GM19035 (cell line): ENCODE measurements at regions not wholly inside any gene's neighbourhood (a gene's known extent, or its start where the extent isn't known, plus 50 kb on each side); places are given as distances from the start of the nearest gene placed in this dataset.

Experiments used
- ATAC-seq: cut with Tn5 transposase; IDR thresholded peaks from one replicate; pipeline ENCODE4 v1.9.1; 2021; ENCODE audit not compliant: unreplicated experiment

- no peak for ATAC-seq
Observed at GRCh38 chr2:36060133-36060532, 295.4 kb upstream of the CRIM1 start.

- peak; percentile 100 for ATAC-seq
Observed at GRCh38 chr2:36059691-36060090, 295.9 kb upstream of the CRIM1 start.

- no peak for ATAC-seq
Observed at GRCh38 chr2:36058953-36059352, 296.6 kb upstream of the CRIM1 start.

GRCh38 chr2:36058076-36058475 is 297.5 kb upstream of the CRIM1 start:
- ATAC-seq, result no peak

- no peak for ATAC-seq
Observed at GRCh38 chr2:36052819-36053218, 302.8 kb upstream of the CRIM1 start.

GRCh38 chr2:36044411-36044810 is 311.2 kb upstream of the CRIM1 start:
- ATAC-seq, result no peak

- no peak for ATAC-seq
Observed at GRCh38 chr2:36035137-36035536, 320.4 kb upstream of the CRIM1 start.

- no peak for ATAC-seq
Observed at GRCh38 chr2:36032046-36032445, 323.5 kb upstream of the CRIM1 start.

GRCh38 chr2:36031471-36031870 is 324.1 kb upstream of the CRIM1 start:
- ATAC-seq, result no peak

GRCh38 chr2:36027616-36028015 is 328.0 kb upstream of the CRIM1 start:
- no peak for ATAC-seq

GRCh38 chr2:36013064-36013463 is 342.5 kb upstream of the CRIM1 start:
- no peak for ATAC-seq

GRCh38 chr2:36006444-36006843 is 349.1 kb upstream of the CRIM1 start:
- no peak for ATAC-seq

- no peak for ATAC-seq
Observed at GRCh38 chr2:36002941-36003340, 352.6 kb upstream of the CRIM1 start.

GRCh38 chr2:35997488-35997887 is 358.1 kb upstream of the CRIM1 start:
- no peak for ATAC-seq

GRCh38 chr2:35989503-35989902 is 366.1 kb upstream of the CRIM1 start:
- no peak for ATAC-seq

GRCh38 chr2:35989040-35989439 is 366.5 kb upstream of the CRIM1 start:
- no peak for ATAC-seq

- ATAC-seq, result no peak
Observed at GRCh38 chr2:35986871-35987270, 368.7 kb upstream of the CRIM1 start.

- ATAC-seq, result peak; percentile 96
Observed at GRCh38 chr2:35978218-35978617, 377.4 kb upstream of the CRIM1 start.

- ATAC-seq, result no peak
Observed at GRCh38 chr2:35976611-35977010, 379.0 kb upstream of the CRIM1 start.

GRCh38 chr2:35973737-35974132 is 381.8 kb upstream of the CRIM1 start:
- ATAC-seq, result no peak

- peak; percentile 81 for ATAC-seq
Observed at GRCh38 chr2:35973132-35973736, 382.3 kb upstream of the CRIM1 start.

GRCh38 chr2:35963824-35964223 is 391.8 kb upstream of the CRIM1 start:
- ATAC-seq, result no peak

GRCh38 chr2:35963357-35963756 is 392.2 kb upstream of the CRIM1 start:
- ATAC-seq, result no peak
